ENCODE measurements at regions not wholly inside any gene's neighbourhood (a gene's known extent, or its start where the extent isn't known, plus 50 kb on each side); places are given as distances from the start of the nearest gene placed in this dataset.
"Not testable (repeated sequence)": the region's sequence is repeated elsewhere in the genome, so short reads cannot be mapped to it uniquely, and the experiment has no call there.

DNA sequence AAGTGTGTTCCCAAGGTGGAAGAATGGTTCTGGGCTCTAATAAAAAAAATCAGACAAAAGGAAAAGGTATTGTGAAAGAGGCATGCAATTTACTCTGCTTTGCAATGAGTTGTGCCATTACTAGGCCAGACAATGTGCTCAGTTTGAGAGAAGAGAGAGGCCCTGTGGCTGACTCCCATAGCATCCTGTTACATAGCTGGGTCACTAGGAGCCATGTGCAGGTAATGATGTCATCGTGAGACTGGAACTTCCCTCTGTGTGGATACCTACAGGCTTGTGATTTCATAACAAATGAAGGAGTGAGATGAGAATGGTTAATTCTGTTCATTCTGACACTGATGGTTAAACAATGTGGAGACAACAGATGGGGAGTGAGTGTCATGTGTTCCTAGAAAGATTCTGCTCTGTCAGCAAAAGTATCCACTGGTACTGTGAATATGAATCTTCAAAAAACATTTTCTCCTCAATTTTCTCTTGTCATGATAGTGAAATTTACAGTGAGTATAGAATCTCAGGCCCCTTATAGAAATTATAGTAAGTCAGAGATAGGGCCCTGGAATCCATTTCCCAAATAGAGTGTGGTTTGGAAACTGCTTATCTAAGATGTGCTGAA is 648.7 kb upstream of the DPPA4 start:
- no peak for DNase-seq (ENCODE audit: low read depth, low spot score)

DNA sequence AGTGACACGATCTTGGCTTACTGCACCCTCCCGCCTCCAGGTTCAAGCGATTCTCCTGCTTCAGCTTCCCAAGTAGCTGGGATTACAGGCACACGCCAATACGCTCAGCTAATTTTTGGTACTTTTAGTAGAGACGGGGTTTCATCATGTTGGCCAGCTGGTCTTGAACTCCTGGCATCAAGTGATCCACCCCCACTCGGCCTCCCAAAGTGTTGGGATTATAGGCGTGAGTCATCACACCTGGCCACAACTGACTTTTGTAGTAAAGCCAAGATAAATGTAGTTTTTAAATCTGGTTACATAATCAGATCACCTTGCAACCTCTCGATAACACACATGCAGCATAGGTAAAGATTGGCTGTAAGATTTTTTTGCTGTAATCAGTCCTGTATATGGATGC is 657.5 kb upstream of the DPPA4 start:
- DNase-seq (ENCODE audit: low read depth, low spot score), result no peak

DNA sequence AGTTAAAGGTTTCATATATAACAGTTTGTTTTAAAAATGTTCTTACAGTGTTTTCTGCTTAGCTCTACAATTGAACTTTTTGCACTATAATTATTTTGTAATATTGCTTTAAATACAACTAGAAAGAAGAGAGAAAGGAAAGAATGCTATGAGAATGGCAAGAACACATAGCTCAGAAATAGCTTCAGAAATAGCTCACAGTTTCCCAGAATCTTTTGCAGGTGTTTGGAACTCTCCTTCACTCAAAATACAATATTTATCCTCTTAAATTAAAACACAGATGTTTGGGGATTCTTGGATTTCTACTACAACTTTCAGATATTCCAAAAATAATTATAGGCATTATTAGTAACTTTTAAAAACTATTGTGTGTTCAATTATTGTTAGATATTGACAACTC is 658.0 kb upstream of the DPPA4 start:
- no peak for DNase-seq (ENCODE audit: low read depth, low spot score)

- not testable (repeated sequence) for DNase-seq (ENCODE audit: low read depth, low spot score)
These were observed 664.6 kb upstream of the DPPA4 start for GRCh38 chr3:110001905-110002304.

- DNase-seq (ENCODE audit: low read depth, low spot score), result no peak
These were observed 669.6 kb upstream of the DPPA4 start for GRCh38 chr3:110006913-110007312.

GRCh38 chr3:110015231-110015963 is 678.1 kb upstream of the DPPA4 start:
- no peak for DNase-seq (ENCODE audit: low read depth, low spot score)

GRCh38 chr3:110016235-110016815 is 679.0 kb upstream of the DPPA4 start:
- no peak for DNase-seq (ENCODE audit: low read depth, low spot score)

DNA sequence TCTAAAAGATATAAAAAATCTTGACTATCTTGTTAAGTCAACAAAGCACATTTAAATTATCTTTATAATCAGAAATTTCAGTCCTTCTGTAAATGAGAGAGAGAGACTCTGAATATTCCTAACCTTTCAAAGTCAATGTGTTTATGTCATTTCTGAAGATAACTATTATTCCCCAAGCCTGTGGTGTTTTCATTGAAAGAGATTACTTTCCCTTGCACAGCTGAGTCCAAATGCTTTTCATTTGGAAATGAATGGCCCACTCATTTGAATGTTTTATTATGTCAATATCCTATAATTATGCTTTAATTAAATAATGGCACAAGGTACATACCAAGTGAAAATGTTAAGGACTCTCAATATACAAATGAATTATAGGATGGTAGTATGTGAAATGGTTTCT is 680.0 kb upstream of the DPPA4 start:
- no peak for DNase-seq (ENCODE audit: low read depth, low spot score)

DNA sequence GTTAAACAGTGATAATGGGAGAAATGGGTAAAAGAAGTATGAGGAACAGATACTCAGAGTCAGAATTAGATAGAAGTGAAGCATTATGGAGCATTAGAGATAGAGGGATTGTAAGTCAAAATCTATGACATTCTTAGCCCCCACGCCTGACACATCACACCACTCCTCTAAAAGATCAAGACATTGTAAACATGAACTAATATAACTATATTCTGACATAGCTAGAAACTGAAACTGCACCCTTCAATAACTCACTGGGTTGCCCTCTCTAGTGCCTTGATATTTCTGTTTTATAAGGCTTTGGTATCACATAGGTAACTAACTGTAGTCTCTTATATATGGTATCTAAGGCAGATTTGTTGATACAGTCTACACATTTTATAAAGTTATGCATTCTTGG is 684.3 kb upstream of the DPPA4 start:
- no peak for DNase-seq (ENCODE audit: low read depth, low spot score)

- DNase-seq (ENCODE audit: low read depth, low spot score), result not testable (repeated sequence)
These were observed 685.7 kb upstream of the DPPA4 start for GRCh38 chr3:110023022-110023421.

GRCh38 chr3:110026421-110026820 is 689.1 kb upstream of the DPPA4 start:
- DNase-seq (ENCODE audit: low read depth, low spot score), result no peak

DNA sequence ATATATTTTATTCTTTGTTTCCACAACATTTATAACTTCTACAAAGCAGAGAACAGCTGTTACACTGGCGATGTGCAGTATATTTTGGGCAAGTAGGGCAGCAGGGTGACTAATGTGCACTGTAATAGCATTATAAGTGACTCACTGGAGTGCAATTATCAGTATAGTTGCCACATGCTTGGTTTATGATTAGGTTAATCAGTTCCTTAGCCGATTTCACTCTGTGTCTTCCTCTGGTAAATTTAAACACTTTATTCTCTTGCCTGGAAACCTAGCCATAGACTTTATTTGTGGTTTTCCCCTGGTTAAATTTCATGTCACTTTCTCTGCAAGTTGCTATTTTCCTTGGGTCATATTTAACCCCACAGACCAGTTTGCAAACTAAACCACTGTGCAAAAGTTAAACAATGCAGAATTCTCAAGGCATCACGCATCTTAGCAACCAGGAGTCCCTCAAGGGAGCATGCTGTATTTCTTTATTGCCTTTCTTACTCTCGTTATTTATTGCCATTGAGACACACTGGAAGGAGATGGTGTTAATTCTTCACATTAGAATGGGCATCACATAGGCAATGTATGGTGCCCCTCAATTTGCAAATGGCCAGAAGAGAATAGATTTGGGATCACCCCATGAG is 690.2 kb upstream of the DPPA4 start:
- DNase-seq (ENCODE audit: low read depth, low spot score), result no peak

DNA sequence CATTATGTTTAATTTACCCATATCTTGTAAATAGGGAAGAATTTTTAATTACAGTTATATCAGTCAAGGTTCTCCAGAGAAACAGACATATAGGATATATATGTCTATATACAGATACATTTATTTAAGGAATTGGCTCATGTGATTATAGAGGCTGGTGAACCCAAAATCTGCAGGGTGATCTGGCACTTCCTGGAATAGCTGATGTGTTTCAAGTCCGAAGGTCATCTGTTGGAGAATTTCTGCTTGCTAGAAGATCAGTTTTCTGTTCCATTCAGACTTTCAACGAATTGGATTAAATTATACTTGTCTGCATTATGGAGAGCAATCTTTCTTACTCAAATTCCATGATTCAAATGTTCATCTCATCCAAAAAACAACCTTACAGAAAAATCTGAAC is 694.6 kb upstream of the DPPA4 start:
- no peak for DNase-seq (ENCODE audit: low read depth, low spot score)

DNA sequence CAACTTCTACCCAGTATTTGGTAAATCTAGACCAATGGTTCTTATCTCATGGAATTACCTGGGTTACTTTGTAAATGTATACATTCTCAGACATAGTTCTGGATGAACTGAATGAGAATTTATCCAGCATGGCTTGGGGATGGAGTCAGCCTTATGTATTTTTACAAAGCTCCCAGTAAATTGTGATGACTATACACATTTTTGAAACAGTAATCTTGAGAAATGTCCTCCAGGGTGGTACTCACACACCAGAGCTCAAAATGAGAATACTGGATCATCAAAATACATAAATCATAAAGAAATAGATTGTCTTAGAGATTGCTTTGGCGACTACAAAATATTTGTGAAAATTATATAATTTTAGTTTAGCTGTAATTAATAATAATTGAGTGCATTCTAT is 722.1 kb upstream of the DPPA4 start:
- no peak for DNase-seq (ENCODE audit: low read depth, low spot score)

- no peak for DNase-seq (ENCODE audit: low read depth, low spot score)
These were observed 725.4 kb upstream of the DPPA4 start for GRCh38 chr3:110062716-110063115.

DNA sequence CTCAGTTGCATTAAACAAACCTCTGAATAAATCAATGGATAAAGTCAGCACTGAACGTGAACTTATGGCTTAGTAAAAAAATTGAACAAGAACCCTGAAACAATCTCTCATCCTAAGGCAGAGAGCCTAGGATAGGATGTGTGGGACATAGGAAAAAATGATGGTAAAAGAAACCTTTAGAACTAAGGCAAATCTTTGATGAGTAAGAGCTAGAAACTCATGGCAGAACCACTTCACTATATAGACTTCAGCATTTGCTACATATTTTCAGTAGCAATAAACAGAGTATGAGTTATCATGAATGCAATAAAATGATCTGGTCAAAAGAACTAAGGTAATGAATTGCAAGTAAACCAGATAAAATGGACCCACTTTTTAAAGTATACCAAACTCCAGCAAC is 725.8 kb upstream of the DPPA4 start:
- DNase-seq (ENCODE audit: low read depth, low spot score), result no peak

GRCh38 chr3:110066206-110066605 is 728.9 kb upstream of the DPPA4 start:
- DNase-seq (ENCODE audit: low read depth, low spot score), result no peak

DNA sequence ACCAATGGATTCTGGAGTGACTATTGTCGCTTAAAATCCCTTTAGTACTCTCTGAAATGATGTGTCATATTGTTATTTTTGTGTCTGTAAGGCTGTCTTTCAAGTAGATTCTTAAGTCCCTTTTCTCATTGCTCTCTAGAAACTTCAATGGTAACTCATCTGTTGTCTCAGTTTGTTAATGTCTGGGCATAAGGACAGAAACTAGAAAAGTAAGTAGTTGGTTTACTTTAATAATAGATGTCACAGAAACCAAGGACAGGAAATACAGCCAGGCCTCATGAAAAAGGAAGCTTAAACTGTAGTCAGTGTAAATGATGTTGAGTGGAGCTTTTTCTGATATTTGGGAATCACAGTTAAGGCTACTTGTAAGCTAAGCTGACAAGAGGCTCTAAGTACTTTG is 730.2 kb upstream of the DPPA4 start:
- no peak for DNase-seq (ENCODE audit: low read depth, low spot score)

DNA sequence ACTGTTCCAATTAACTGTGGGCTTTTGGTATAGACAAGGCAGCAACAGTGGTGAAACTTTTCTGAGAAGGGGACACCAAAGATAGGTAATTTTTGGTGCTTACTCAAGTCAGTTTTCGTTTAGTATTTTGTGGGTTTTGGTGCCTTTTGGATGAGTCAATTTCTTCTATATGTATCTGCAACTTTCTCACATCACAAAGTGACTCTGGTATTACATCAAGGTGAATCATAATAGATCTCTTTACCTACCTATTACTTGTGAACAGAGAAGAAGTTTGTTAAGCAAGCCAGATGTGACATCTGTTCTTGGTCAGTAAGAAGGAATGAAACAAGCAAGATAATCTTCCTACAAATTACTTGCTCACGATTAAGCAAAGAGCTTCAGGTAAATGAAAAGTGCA is 732.4 kb upstream of the DPPA4 start:
- no peak for DNase-seq (ENCODE audit: low read depth, low spot score)

GRCh38 chr3:110070161-110070916 is 733.0 kb upstream of the DPPA4 start:
- DNase-seq (ENCODE audit: low read depth, low spot score), result no peak

DNA sequence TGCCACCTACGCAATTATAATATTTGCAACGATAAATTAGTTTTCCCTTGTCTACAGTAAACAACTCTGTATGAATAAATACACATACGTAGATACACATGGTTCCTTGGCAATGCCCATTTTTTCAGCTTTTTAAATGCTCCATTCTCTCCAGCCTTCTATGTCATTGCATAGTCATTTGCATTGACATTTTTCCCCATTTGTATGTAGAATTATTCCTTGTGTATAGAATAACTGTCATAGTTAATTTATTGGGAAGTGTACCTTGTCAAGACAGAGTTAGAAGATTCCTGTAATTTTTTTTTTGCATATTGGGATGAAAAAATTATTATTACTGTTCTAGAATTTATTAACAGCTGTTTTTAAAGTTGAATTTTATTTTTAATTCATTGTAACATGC is 736.7 kb upstream of the DPPA4 start:
- no peak for DNase-seq (ENCODE audit: low read depth, low spot score)

DNA sequence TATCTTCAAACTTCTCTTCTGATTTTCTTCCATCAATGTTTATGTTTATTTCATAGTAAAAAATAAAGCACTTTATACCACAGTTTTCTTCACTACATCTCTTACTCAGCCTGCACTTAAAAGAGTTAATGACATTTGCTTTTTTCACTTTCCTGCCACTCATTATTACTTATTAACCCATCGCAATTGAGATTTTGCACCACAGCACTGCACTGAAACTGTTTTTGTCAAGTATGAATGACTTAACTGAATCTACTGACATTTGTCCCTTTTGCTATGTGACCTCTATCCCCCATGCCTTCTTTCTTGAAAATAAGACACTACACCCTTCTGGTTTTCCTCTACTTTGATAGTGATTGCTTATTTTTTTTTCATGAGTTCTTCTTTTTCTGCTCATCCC is 739.7 kb upstream of the DPPA4 start:
- no peak for DNase-seq (ENCODE audit: low read depth, low spot score)

Data from activated CD4-positive, CD25-positive, alpha-beta regulatory T cell treated with anti-CD3 and anti-CD28 coated beads, Interleukin-2, amount 50 U/mL, for 16 hours (primary cell).